GM21423 (cell line): ENCODE measurements at regions not wholly inside any gene's neighbourhood (a gene's known extent, or its start where the extent isn't known, plus 50 kb on each side); places are given as distances from the start of the nearest gene placed in this dataset.
A peak's percentile ranks its signal among the peaks of the same experiment; 100 is the strongest.

Source experiments
- ATAC-seq: cut with Tn5 transposase; IDR thresholded peaks from one replicate; pipeline ENCODE4 v1.9.1; 2021; ENCODE audit warnings: mild to moderate bottlenecking, moderate library complexity; ENCODE audit not compliant: unreplicated experiment

DNA sequence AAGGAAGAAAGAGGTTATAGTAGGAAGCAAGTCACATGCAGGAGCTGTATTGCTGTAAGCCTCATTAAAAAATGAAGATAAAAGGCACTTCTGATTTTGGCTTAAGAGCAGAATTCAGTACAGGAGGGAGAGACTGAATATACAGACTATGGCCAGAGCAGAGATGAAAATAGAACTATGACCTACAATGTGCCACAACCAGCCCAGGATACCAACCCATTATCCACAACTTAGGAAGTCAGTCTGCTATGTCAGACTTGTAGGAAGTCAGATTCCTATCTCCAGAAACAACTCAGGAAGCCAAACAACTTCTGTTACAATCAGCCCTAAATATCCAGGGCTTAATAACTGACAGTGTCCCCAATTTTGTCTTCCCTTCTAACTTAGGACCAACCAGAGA is 156.2 kb upstream of the ANKH start:
- no peak for ATAC-seq

DNA sequence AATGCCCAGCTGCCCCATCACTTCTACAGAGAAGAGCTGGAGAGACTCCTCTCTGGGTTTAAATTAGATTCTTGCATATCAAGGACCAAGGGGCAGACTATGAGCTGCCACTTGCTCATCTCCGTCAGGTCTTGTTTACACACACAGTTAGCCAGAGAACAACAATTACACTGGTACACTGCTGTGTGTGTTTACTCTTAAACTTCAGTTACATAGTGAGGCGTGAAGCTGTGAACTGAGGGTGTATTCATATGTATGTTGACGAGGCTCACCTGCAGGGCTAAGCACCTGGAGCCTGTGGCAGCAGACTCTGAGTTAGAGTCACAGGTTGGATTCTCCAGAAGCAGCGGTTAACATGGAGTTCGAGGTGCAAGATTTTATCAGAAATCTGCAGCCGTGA is 155.4 kb upstream of the ANKH start:
- ATAC-seq: no peak

- ATAC-seq: no peak
Observed at GRCh38 chr5:15026011-15026893, 154.7 kb upstream of the ANKH start.

GRCh38 chr5:15023846-15024245 is 152.3 kb upstream of the ANKH start:
- no peak for ATAC-seq

DNA sequence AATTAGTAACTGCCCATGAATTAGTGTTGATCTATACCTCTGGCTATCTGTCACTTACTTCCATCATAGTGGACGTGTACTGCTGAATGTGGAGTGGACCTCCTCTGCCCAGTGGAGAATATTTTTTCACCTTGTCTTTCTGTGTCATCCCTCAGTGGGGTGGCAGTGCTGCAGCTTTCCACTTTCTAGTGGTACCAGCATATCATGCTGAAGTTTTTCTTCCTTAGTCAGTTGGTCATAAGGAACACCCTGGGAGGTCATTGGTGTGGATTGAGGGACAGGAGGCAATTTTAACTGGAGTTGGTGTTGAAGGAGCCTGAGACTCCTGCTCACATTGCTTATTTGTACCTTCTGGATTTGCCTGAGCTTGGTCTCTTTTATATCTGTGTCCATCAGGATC is 151.7 kb upstream of the ANKH start:
- ATAC-seq: no peak

DNA sequence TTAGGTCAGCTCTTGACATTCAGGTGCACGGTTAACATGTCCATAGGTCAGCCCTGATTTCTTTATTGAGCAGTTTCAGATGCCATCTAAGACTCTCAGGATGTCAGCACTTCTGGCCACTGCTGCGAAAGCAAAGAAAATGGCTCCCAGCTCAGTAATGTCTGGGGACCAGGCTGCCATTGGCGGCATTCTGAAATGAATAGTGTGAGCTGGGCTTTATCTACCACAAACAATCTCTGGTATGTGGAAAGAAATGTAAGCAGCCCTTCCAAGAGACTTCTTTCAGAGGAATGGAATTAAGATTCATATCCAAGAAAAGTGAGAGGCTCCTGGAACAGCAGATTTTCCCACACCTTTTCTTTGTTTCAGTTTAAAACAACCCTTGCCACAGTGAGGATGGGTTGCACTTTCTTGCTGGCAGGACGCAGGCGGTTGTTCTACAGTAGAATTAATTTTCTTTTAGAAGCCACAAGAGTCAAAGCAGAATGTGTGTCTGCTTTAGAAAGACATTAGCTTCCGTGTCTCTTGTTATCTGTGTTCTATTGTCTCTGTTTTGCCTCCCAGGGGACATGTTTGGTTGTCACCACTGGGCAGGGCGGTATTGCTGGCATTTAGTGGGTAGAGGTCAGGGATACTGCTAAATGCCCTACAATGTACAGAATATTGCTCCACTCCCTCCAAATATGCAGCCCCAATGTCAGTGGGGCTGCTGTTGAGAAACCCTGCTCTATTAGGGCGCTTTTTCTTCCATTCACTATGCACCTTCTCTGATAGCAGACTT is 149.9 kb upstream of the ANKH start:
- no peak for ATAC-seq

DNA sequence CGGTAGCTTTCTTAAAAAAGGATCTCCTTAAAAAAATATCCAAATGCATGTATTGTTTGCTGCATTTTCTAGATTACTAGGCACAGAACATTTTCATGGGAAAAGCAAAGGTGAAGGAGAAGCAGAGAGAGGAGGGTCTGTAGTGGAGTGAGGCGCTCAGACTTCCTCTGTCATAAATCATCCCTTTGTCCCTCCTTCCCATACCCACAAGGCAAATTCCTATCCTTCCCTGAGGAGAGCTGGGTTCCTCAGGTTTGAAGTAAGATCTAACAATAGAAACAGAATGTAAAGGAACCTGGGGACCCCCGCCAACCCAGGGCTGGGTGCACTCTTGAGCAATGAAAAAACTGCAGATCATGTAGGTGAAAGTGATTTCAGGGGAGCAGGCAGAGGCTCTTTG is 149.2 kb upstream of the ANKH start:
- no peak for ATAC-seq

DNA sequence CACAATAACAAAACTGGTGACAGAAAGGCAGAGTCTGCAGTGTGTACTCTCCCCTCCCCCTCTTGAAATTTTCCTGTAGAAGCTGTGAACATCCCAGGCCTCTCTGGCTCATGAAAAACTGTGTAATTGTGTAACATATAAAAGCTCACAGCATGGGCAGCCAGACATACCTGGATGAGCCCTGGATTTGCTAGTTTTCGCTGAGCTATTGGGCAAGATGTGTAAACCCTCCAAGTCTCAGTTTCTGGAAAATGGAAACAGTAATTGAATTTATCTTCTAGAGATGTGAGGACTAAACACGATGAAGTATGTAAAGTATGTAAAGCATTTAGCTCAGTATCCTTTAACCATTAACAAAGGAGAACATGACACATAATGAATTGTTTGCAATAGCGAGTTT is 143.2 kb upstream of the ANKH start:
- ATAC-seq: no peak

DNA sequence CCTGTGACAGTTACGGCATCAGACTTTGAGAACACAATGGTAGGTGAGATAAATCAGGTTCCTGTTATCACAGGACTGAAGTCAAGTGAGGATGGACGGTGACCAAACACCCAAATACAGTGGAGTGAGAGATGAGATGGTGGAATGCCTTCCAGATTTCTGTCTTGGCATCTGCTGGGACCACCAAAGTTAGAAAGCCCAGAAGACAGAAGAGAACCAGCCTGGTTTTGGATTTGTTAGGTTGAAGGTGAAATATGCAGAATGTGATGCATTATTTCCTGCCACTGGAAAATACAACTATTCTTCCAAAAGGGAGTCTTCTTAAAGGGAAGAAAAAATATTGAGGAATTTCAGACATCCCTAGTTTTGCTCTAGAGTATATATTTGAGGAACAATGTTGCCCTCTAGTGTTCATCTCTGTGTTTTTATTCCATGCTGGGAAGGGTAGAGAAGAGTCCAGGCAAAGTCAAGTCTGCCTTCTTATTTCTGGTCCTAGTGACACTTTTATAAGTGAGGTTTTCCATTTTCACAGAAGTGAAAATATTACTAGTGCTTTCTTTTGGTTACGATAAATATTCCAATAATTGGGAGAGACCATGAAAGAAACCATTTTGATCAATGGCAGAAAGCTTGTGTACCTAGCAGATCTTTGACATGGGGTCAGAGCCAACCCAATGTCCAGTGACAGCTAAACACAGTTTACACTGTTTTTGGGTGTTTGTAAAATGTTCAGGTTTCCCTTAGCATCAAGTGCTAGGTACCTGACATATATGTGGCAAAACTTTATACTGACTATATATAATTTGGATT is 142.3 kb upstream of the ANKH start:
- peak; percentile 66 for ATAC-seq

DNA sequence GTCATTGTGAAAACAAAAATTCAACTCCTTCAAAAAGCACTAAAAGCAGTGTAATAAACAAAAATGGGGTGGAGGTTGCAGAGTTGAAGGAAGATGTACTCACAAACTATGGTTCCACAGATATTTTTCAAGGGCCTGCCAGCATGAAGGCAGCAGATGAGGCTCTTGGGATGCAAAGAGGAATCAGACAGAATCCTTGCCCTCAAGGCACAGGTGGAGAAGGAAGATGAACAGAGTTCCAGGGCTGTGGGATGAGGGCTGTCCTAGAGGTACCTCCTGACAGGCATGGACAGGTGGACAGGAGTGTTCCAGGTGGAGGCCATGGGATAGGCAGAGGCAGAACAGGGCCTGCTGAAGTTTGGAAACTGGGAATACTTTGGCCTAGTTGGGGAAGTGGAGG is 140.5 kb upstream of the ANKH start:
- no peak for ATAC-seq

GRCh38 chr5:15010936-15011335 is 139.4 kb upstream of the ANKH start:
- ATAC-seq: no peak

GRCh38 chr5:15009420-15009819 is 137.8 kb upstream of the ANKH start:
- no peak for ATAC-seq

GRCh38 chr5:15008921-15009320 is 137.3 kb upstream of the ANKH start:
- no peak for ATAC-seq

DNA sequence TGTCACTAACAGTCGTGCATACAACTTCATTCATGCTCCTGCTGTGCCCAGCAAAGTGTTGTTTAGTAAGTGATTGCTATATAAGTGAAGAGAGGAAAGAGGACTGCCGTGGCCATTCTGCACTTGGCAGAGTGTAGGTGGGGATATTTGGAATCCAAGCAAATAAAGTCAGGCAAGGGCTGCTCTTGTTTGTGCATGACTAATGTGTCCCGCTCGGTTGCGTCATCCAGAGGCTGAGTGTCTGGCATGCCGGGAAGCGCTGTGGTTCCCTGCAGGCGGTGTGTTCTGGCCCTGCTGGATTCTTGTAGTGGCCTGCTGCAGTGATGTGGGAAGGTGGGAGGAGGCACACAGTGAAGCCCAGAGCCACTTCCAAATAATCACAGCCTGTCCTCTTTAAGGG is 136.9 kb upstream of the ANKH start:
- ATAC-seq: no peak

DNA sequence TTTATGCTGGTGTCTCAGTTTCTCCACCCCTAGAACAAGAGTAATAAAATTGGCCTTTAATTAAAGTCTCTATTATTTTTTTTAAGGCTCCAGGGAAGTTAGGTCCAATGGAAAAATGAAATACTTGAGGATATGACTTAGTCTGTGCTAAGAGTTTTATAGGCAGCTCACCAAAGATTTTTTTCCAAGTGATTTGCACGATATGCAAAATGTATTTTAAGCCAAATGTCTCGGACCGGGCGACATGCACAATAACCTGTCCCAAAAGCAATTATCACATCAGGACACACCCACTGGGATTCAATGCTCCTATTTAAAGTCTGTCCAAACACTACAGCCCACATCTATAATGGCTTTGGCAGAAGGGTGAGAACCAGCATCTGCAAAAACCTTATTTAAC is 136.1 kb upstream of the ANKH start:
- ATAC-seq: no peak

- ATAC-seq: no peak
Observed at GRCh38 chr5:15004506-15004905, 132.9 kb upstream of the ANKH start.

GRCh38 chr5:15003511-15003920 is 131.9 kb upstream of the ANKH start:
- peak; percentile 91 for ATAC-seq

DNA sequence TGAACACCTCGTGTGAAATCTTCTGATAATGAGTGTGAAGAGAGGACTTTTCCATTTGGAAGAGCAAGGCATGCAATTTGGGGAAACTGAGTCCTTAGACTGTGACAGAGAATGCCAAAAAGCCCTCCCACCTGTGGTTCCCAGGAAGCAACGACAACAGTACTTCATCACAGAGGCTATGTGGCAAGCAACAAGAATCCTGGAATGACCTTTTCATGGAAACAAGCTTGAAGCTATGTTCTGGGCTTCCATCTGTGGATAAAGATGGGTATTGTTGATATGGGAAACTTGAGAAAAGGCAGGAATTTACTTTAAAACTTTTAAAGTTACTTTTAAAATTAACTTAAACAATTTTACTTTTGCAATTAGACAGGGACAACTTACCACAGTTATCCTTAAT is 131.2 kb upstream of the ANKH start:
- no peak for ATAC-seq

- ATAC-seq: no peak
Observed at GRCh38 chr5:15002173-15002572, 130.6 kb upstream of the ANKH start.

DNA sequence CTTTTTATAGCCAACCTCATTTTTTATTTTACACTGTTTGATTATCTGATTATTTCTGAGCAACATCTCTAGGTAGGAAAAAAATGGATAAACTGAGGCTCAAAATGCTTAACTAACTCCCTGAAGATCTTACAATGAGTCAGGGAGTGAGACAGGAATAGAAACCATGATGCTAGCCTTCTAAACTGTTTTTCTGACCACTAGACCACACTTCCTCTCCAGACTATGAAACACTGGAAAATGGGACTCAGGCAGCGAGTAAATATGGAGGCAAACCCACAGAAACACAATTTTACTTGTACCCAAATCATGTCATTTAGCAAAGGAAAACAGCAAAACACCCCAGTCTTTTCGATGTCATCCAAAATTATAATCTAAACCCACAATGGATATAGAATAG is 129.9 kb upstream of the ANKH start:
- no peak for ATAC-seq

- ATAC-seq: no peak
Observed at GRCh38 chr5:14998491-14998890, 126.9 kb upstream of the ANKH start.
